ENCODE measurements at regions not wholly inside any gene's neighbourhood (a gene's known extent, or its start where the extent isn't known, plus 50 kb on each side); places are given as distances from the start of the nearest gene placed in this dataset.

- Histone ChIP-seq H3K4me1 (ENCODE audit: control insufficient read depth, insufficient read depth, low read length) (no peaks in the 10 kb centered on the region), H3K9ac (ENCODE audit: low read length) (no peak overlapping the region), H3K4me3 (ENCODE audit: low read length) (no peak overlapping the region), H3K9me3 (ENCODE audit: control insufficient read depth, low read length) (no peaks in the 10 kb centered on the region), H3K27me3 (ENCODE audit: control insufficient read depth, insufficient read depth, low read length) (no peaks in the 10 kb centered on the region), H3K36me3 (ENCODE audit: control insufficient read depth, insufficient read depth, low read length) (no peaks in the 10 kb centered on the region)
These were observed 252.4 kb upstream of the CCDC54 start for GRCh38 chr3:107124885-107125284.

GRCh38 chr3:107128946-107129345, 248.3 kb upstream of the CCDC54 start:
- Histone ChIP-seq H3K9me3 (ENCODE audit: control insufficient read depth, low read length) (no peaks in the 10 kb centered on the region), H3K36me3 (ENCODE audit: control insufficient read depth, insufficient read depth, low read length) (no peaks in the 10 kb centered on the region), H3K9ac (ENCODE audit: low read length) (no peak overlapping the region), H3K4me3 (ENCODE audit: low read length) (no peak overlapping the region), H3K27me3 (ENCODE audit: control insufficient read depth, insufficient read depth, low read length) (no peaks in the 10 kb centered on the region), H3K4me1 (ENCODE audit: control insufficient read depth, insufficient read depth, low read length) (no peaks in the 10 kb centered on the region)

GRCh38 chr3:107130089-107130700, 247.0 kb upstream of the CCDC54 start:
- no peaks in the 10 kb centered on the region for H3K9me3 ChIP-seq (ENCODE audit: control insufficient read depth, low read length)
- H3K9ac ChIP-seq (ENCODE audit: low read length): no peak overlapping the region
- H3K4me3 ChIP-seq (ENCODE audit: low read length): no peak overlapping the region
- H3K27me3 ChIP-seq (ENCODE audit: control insufficient read depth, insufficient read depth, low read length): no peaks in the 10 kb centered on the region
- H3K36me3 ChIP-seq (ENCODE audit: control insufficient read depth, insufficient read depth, low read length): no peaks in the 10 kb centered on the region
- H3K4me1 ChIP-seq (ENCODE audit: control insufficient read depth, insufficient read depth, low read length): no peaks in the 10 kb centered on the region

- H3K9ac ChIP-seq (ENCODE audit: low read length): no peak overlapping the region
- no peaks in the 10 kb centered on the region for H3K9me3 ChIP-seq (ENCODE audit: control insufficient read depth, low read length)
- no peaks in the 10 kb centered on the region for H3K27me3 ChIP-seq (ENCODE audit: control insufficient read depth, insufficient read depth, low read length)
- H3K4me1 ChIP-seq (ENCODE audit: control insufficient read depth, insufficient read depth, low read length): no peaks in the 10 kb centered on the region
- H3K36me3 ChIP-seq (ENCODE audit: control insufficient read depth, insufficient read depth, low read length): no peaks in the 10 kb centered on the region
- no peak overlapping the region for H3K4me3 ChIP-seq (ENCODE audit: low read length)
These were observed 244.6 kb upstream of the CCDC54 start for GRCh38 chr3:107132674-107133073.

GRCh38 chr3:107133891-107134290, 243.3 kb upstream of the CCDC54 start:
- Histone ChIP-seq H3K9ac (ENCODE audit: low read length) (no peak overlapping the region), H3K27me3 (ENCODE audit: control insufficient read depth, insufficient read depth, low read length) (no peaks in the 10 kb centered on the region), H3K9me3 (ENCODE audit: control insufficient read depth, low read length) (no peaks in the 10 kb centered on the region), H3K4me1 (ENCODE audit: control insufficient read depth, insufficient read depth, low read length) (no peaks in the 10 kb centered on the region), H3K4me3 (ENCODE audit: low read length) (no peak overlapping the region), H3K36me3 (ENCODE audit: control insufficient read depth, insufficient read depth, low read length) (no peaks in the 10 kb centered on the region)

- Histone ChIP-seq H3K4me3 (ENCODE audit: low read length) (no peak overlapping the region), H3K36me3 (ENCODE audit: control insufficient read depth, insufficient read depth, low read length) (no peaks in the 10 kb centered on the region), H3K9me3 (ENCODE audit: control insufficient read depth, low read length) (no peaks in the 10 kb centered on the region), H3K9ac (ENCODE audit: low read length) (no peak overlapping the region), H3K4me1 (ENCODE audit: control insufficient read depth, insufficient read depth, low read length) (no peaks in the 10 kb centered on the region), H3K27me3 (ENCODE audit: control insufficient read depth, insufficient read depth, low read length) (no peaks in the 10 kb centered on the region)
These were observed 235.1 kb upstream of the CCDC54 start for GRCh38 chr3:107142171-107142570.

- no peaks in the 10 kb centered on the region for H3K4me1 ChIP-seq (ENCODE audit: control insufficient read depth, insufficient read depth, low read length)
- H3K27me3 ChIP-seq (ENCODE audit: control insufficient read depth, insufficient read depth, low read length): no peaks in the 10 kb centered on the region
- H3K36me3 ChIP-seq (ENCODE audit: control insufficient read depth, insufficient read depth, low read length): no peaks in the 10 kb centered on the region
- no peak overlapping the region for H3K4me3 ChIP-seq (ENCODE audit: low read length)
- H3K9me3 ChIP-seq (ENCODE audit: control insufficient read depth, low read length): no peaks in the 10 kb centered on the region
- no peak overlapping the region for H3K9ac ChIP-seq (ENCODE audit: low read length)
These were observed 234.3 kb upstream of the CCDC54 start for GRCh38 chr3:107142786-107143575.

- H3K4me1 ChIP-seq (ENCODE audit: control insufficient read depth, insufficient read depth, low read length): no peaks in the 10 kb centered on the region
- H3K36me3 ChIP-seq (ENCODE audit: control insufficient read depth, insufficient read depth, low read length): no peaks in the 10 kb centered on the region
These were observed 226.6 kb upstream of the CCDC54 start for GRCh38 chr3:107150675-107151074.

GRCh38 chr3:107153981-107154380, 223.3 kb upstream of the CCDC54 start:
- H3K4me1 ChIP-seq (ENCODE audit: control insufficient read depth, insufficient read depth, low read length): no peaks in the 10 kb centered on the region
- H3K9me3 ChIP-seq (ENCODE audit: control insufficient read depth, low read length): no peaks in the 10 kb centered on the region
- no peak overlapping the region for H3K9ac ChIP-seq (ENCODE audit: low read length)
- no peaks in the 10 kb centered on the region for H3K27me3 ChIP-seq (ENCODE audit: control insufficient read depth, insufficient read depth, low read length)
- H3K4me3 ChIP-seq (ENCODE audit: low read length): no peak overlapping the region
- no peaks in the 10 kb centered on the region for H3K36me3 ChIP-seq (ENCODE audit: control insufficient read depth, insufficient read depth, low read length)

More at GRCh38 chr3:107150675-107151074, 226.6 kb upstream of the CCDC54 start:
- no peak overlapping the region for H3K4me3 ChIP-seq (ENCODE audit: low read length)
- no peaks in the 10 kb centered on the region for H3K27me3 ChIP-seq (ENCODE audit: control insufficient read depth, insufficient read depth, low read length)
- no peaks in the 10 kb centered on the region for H3K9me3 ChIP-seq (ENCODE audit: control insufficient read depth, low read length)
- H3K9ac ChIP-seq (ENCODE audit: low read length): no peak overlapping the region

- no peak overlapping the region for H3K4me3 ChIP-seq (ENCODE audit: low read length)
- no peaks in the 10 kb centered on the region for H3K36me3 ChIP-seq (ENCODE audit: control insufficient read depth, insufficient read depth, low read length)
- H3K27me3 ChIP-seq (ENCODE audit: control insufficient read depth, insufficient read depth, low read length): no peaks in the 10 kb centered on the region
- no peaks in the 10 kb centered on the region for H3K4me1 ChIP-seq (ENCODE audit: control insufficient read depth, insufficient read depth, low read length)
- no peaks in the 10 kb centered on the region for H3K9me3 ChIP-seq (ENCODE audit: control insufficient read depth, low read length)
- no peak overlapping the region for H3K9ac ChIP-seq (ENCODE audit: low read length)
These were observed 204.8 kb upstream of the CCDC54 start for GRCh38 chr3:107172411-107172810.

- Histone ChIP-seq H3K9ac (ENCODE audit: low read length) (no peak overlapping the region), H3K4me3 (ENCODE audit: low read length) (no peak overlapping the region), H3K27me3 (ENCODE audit: control insufficient read depth, insufficient read depth, low read length) (no peaks in the 10 kb centered on the region), H3K36me3 (ENCODE audit: control insufficient read depth, insufficient read depth, low read length) (no peaks in the 10 kb centered on the region), H3K4me1 (ENCODE audit: control insufficient read depth, insufficient read depth, low read length) (no peaks in the 10 kb centered on the region), H3K9me3 (ENCODE audit: control insufficient read depth, low read length) (no peaks in the 10 kb centered on the region)
These were observed 192.9 kb upstream of the CCDC54 start for GRCh38 chr3:107184375-107184774.

- no peaks in the 10 kb centered on the region for H3K27me3 ChIP-seq (ENCODE audit: control insufficient read depth, insufficient read depth, low read length)
- H3K9ac ChIP-seq (ENCODE audit: low read length): no peak overlapping the region
- H3K36me3 ChIP-seq (ENCODE audit: control insufficient read depth, insufficient read depth, low read length): no peaks in the 10 kb centered on the region
- no peaks in the 10 kb centered on the region for H3K4me1 ChIP-seq (ENCODE audit: control insufficient read depth, insufficient read depth, low read length)
- H3K9me3 ChIP-seq (ENCODE audit: control insufficient read depth, low read length): no peaks in the 10 kb centered on the region
- no peak overlapping the region for H3K4me3 ChIP-seq (ENCODE audit: low read length)
These were observed 189.0 kb upstream of the CCDC54 start for GRCh38 chr3:107188262-107188661.

Measured in mucosa of stomach (tissue), 1 donor.